ENCODE measurements at regions not wholly inside any gene's neighbourhood (a gene's known extent, or its start where the extent isn't known, plus 50 kb on each side); places are given as distances from the start of the nearest gene placed in this dataset.

- intact Hi-C loops (cut with micrococcal nuclease): no loop called here
- no peak for ATAC-seq
- CTCF ChIA-PET: no interaction called here
- H3K27ac ChIP-seq (ENCODE audit: low read depth, low read length): no peak overlapping the region
- no peaks in the 10 kb centered on the region for H3K79me2 ChIP-seq (ENCODE audit: insufficient read depth, low read length)
- H4K20me1 ChIP-seq (ENCODE audit: insufficient read depth): no peaks in the 10 kb centered on the region
- H3K9me3 ChIP-seq (ENCODE audit: control insufficient read depth in 1 of 2, insufficient read depth in 1 of 2, low read depth in 1 of 2, low read length in 2 of 2): no peaks in the 10 kb centered on the region
- no peak for DNase-seq (ENCODE audit: low read depth, low spot score)
- no peak overlapping the region for H3K4me2 ChIP-seq (ENCODE audit: low read length)
- TF ChIP-seq, protein P1, sequence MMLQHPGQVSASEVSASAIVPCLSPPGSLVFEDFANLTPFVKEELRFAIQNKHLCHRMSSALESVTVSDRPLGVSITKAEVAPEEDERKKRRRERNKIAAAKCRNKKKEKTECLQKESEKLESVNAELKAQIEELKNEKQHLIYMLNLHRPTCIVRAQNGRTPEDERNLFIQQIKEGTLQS (IDR thresholded peaks at IDR 0.05): no peak
- TF ChIP-seq POLR2A (IDR thresholded peaks at IDR 0.05; ENCODE audit: borderline replicate concordance, extremely low read depth, insufficient read depth, insufficient read length): no peak
- POLR2A ChIA-PET: no interaction called here
- H2AFZ ChIP-seq (ENCODE audit: low read depth, low read length, poor library complexity, severe bottlenecking): no peak overlapping the region
- BruUV-seq (replicated peaks): no TSS peak
- no peaks in the 10 kb centered on the region for H3K27me3 ChIP-seq (ENCODE audit: insufficient read depth, low read length)
- RAD21 ChIA-PET (ENCODE audit: low non-redundant PET in 1 of 2, low total read pairs in 2 of 2, uncharacterized antibody in 2 of 2, unreplicated experiment in 2 of 2): no interaction called here
- no peak overlapping the region for H3K4me3 ChIP-seq (replicated peaks in 1 of 2; ENCODE audit: low read depth in 1 of 2, low read length in 2 of 2)
- no peaks in the 10 kb centered on the region for H3K9me2 ChIP-seq (ENCODE audit: insufficient read depth)
- H3K9ac ChIP-seq (ENCODE audit: low read length): no peak overlapping the region
- H3K36me3 ChIP-seq (ENCODE audit: control insufficient read depth in 1 of 2, insufficient read depth in 2 of 2, low read length in 2 of 2): no peaks in the 10 kb centered on the region
- no peaks in the 10 kb centered on the region for H3K4me1 ChIP-seq (ENCODE audit: control insufficient read depth in 1 of 2, insufficient read depth in 2 of 2, low read length in 2 of 2)
Observed at GRCh38 chr3:151620071-151620470, 113.7 kb upstream of the AADACL2 start.

GRCh38 chr3:151615464-151615863, 118.3 kb upstream of the AADACL2 start:
- BruUV-seq (replicated peaks): no TSS peak
- intact Hi-C loops (cut with micrococcal nuclease): no loop called here

More at GRCh38 chr3:151615464-151615863, 118.3 kb upstream of the AADACL2 start:
- Histone ChIP-seq H2AFZ (ENCODE audit: low read depth, low read length, poor library complexity, severe bottlenecking) (no peak overlapping the region), H3K27ac (ENCODE audit: low read depth, low read length) (no peak overlapping the region), H3K79me2 (ENCODE audit: insufficient read depth, low read length) (no peaks in the 10 kb centered on the region), H3K36me3 (ENCODE audit: control insufficient read depth in 1 of 2, insufficient read depth in 2 of 2, low read length in 2 of 2) (no peaks in the 10 kb centered on the region), H3K9me3 (ENCODE audit: control insufficient read depth in 1 of 2, insufficient read depth in 1 of 2, low read depth in 1 of 2, low read length in 2 of 2) (no peaks in the 10 kb centered on the region), H3K9me2 (ENCODE audit: insufficient read depth) (no peaks in the 10 kb centered on the region), H3K4me2 (ENCODE audit: low read length) (no peak overlapping the region), H3K4me1 (ENCODE audit: control insufficient read depth in 1 of 2, insufficient read depth in 2 of 2, low read length in 2 of 2) (no peaks in the 10 kb centered on the region), H4K20me1 (ENCODE audit: insufficient read depth) (no peaks in the 10 kb centered on the region), H3K27me3 (ENCODE audit: insufficient read depth, low read length) (no peaks in the 10 kb centered on the region), H3K9ac (ENCODE audit: low read length) (no peak overlapping the region), H3K4me3 (replicated peaks in 1 of 2; ENCODE audit: low read depth in 1 of 2, low read length in 2 of 2) (no peak overlapping the region)
- TF ChIP-seq, protein P1 (IDR thresholded peaks at IDR 0.05): no peak
- TF ChIP-seq POLR2A (IDR thresholded peaks at IDR 0.05; ENCODE audit: borderline replicate concordance, extremely low read depth, insufficient read depth, insufficient read length) (no peak), RAD21 (IDR thresholded peaks at IDR 0.05; ENCODE audit: low read depth) (no peak), EGR1 (IDR thresholded peaks at IDR 0.05; ENCODE audit: low read depth) (no peak), CBX3 (IDR thresholded peaks at IDR 0.05; ENCODE audit: low read depth) (no peak), JUND (IDR thresholded peaks at IDR 0.05) (no peak), ZFX (IDR thresholded peaks at IDR 0.05) (no peak), EZH2phosphoT487 (IDR thresholded peaks at IDR 0.05; ENCODE audit: borderline replicate concordance) (no peak), CTCF (IDR thresholded peaks at IDR 0.05 in 2 of 3, conservative IDR thresholded peaks at IDR 0.05 in 1 of 3; ENCODE audit: borderline replicate concordance in 1 of 3, insufficient read depth in 1 of 3, low read depth in 2 of 3, low read length in 2 of 3) (no peak)
- TF ChIP-seq, protein P2, sequence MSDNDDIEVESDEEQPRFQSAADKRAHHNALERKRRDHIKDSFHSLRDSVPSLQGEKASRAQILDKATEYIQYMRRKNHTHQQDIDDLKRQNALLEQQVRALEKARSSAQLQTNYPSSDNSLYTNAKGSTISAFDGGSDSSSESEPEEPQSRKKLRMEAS (IDR thresholded peaks at IDR 0.05): no peak
- no peak for DNase-seq (ENCODE audit: low read depth, low spot score)
- RAD21 ChIA-PET (ENCODE audit: low non-redundant PET in 1 of 2, low total read pairs in 2 of 2, uncharacterized antibody in 2 of 2, unreplicated experiment in 2 of 2): no interaction called here
- CTCF ChIA-PET: no interaction called here
- ATAC-seq: no peak
- POLR2A ChIA-PET: interaction anchor here (1.0 kb wide), 1 partner anchor 33 kb away, joined by 3 read pairs; no protein-coding TSS in a partner anchor

All from HCT116 (cell line).